Embryonic facial prominence (tissue), 1 donor: ENCODE measurements at regions not wholly inside any gene's neighbourhood (a gene's known extent, or its start where the extent isn't known, plus 50 kb on each side); places are given as distances from the start of the nearest gene placed in this dataset.

Experiments used
- DNase-seq: peaks from one replicate; pipeline ENCODE4 v3.0.0-alpha.2; 2016; ENCODE audit errors: extremely low spot score

DNA sequence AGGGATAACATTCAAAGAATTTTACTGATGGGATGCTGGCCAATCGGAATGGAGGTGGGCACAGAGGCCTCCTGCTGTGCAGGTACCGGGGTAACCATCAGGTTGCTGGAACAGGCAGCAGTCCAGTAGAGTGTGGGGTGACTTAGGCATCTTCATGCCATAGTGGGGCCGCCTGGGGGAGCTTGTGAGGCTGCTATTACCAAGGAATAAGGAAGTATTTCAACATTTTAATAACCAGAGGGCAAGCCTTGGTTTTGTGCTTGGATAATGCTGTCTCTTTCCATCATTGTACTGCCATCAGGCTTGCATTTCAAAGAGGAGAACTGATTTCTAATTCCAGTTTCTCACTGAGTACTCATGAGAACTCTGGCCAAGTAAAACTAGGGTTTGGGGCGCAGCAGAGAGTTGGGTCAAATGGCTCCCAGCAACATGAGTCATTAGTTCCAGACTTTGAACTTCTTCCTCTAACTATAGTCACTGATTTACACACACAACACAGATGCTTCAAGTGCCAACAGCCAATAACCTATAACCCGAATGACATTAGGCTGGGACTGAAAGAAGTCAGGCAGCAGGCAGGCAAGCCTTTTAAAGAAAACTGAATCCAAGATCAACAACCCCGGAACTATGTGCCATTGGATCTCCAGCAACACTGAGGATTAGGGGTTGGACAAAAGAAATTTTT is 56.1 kb upstream of the FHL2 start:
- DNase-seq: no peak

DNA sequence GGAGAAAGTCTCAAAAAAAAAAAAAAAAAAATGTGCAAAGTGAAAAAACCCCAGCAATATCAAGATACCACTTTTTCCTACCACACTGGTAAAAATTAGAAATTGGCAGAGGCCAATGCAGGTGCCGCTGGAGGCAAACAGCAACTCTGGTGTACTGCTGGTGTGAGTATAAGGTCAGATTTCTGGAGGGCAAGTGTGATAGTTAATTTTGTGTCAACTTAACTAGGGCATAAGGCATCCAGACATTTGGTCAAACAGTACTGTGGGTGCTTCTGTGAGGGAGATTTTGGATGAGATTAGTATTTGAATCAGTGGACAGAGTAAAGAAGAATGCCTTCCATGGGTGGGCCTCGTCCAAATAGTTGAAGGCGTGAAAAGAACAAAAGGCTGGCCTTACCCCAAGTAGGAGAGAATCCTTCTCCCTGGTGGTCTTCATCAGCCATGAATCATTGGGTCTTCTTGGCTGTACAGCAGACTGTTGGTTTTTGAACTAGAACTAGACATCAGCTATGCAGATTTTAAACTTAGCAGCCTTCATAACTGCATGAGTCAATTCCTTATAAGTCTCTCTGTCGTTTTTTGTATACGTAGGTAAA is 52.8 kb upstream of the FHL2 start:
- DNase-seq: no peak

DNA sequence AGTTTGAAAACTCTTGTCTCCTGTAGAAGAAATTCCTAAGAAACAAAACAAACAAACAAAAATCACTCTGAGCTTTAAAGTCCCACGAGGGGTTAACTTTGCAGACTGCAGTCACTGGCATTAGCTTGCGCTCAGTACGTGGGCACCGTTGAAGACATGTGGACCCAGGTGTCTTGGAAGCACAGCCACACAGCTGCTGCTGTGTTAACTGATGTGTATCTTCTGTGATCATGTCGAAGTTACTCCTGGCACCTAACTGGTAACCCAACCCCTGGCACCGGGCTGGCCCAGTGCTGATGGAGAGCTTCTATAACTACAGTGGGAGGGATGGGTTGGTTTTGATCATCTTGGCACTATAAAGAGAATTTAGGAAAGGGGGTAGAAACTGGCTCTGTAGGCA is 51.6 kb upstream of the FHL2 start:
- DNase-seq: no peak

DNA sequence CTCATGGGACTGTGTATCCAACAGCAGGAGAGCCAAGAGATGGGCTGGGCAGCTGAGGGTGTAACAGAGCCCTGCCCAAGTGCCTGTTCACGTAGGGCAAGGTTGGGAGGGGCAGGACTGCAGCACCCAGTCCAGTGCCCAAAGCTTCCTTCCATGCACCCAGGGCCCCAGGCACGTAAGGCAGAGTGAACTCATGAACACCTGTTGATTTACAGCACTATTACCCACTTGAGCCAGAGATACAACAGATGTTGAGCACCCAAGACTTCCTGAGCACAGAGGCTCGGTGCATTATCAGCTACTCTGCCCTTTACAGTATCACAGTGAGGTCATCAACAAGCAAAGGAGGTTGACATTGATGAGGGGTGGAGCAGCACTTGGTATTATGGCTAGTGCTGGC is 50.2 kb upstream of the FHL2 start:
- DNase-seq: no peak
